ENCODE measurements at regions not wholly inside any gene's neighbourhood (a gene's known extent, or its start where the extent isn't known, plus 50 kb on each side); places are given as distances from the start of the nearest gene placed in this dataset.

- peak; percentile 26 for DNase-seq
These were observed 51.2 kb upstream of the CDH5 start for GRCh38 chr16:66315210-66315825.

- DNase-seq: no peak
These were observed 55.2 kb upstream of the CDH5 start for GRCh38 chr16:66311306-66311705.

DNA sequence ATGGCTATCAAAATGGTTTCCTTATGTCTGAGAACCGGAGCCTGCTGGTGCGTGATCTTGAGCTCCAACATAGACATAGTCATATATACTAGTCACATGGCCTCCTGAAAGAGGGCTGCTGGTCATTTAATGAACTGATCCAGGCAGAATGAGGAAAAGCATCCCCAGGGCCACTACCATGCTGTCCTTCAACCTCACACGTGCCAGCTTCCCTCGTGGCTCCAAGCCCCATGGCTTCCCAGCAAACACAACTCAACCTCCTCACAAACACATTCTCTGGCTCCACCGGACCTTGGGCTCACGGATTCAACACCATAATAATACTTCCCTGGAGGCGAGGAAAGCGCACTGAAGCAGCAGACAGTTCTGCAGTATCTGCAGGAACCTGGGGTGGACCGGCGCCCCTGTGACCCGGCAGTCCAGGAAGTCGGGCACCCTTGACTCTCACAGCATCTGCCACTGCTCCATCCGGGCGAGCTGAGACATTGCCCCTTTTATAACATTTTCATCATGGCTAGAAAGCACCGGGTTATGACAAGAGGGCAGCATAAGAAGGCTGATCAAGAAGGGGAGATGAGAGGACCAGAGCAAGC lies 57.2 kb upstream of the CDH5 start:
- DNase-seq: no peak

DNA sequence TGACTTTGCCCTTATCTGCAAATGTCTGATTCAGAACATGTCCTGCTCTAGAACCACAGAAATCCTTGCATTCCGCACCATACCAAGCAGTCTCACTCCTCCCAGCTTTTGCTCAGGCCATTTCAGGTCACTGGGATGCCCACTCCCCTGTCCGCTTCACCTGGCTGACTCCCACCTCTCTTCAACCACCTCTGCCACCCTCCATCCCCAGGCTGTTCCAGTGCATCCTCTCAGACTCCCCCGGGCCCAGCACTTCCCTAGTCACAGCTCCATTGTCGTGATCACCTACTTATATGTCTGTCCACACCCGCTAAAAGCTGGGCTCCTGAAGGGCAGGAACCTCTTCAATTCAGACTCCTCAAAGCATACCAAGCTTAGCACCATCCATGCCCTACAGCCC lies 58.4 kb upstream of the CDH5 start:
- DNase-seq: no peak

GRCh38 chr16:66306366-66307150 lies 59.9 kb upstream of the CDH5 start:
- DNase-seq: no peak

DNA sequence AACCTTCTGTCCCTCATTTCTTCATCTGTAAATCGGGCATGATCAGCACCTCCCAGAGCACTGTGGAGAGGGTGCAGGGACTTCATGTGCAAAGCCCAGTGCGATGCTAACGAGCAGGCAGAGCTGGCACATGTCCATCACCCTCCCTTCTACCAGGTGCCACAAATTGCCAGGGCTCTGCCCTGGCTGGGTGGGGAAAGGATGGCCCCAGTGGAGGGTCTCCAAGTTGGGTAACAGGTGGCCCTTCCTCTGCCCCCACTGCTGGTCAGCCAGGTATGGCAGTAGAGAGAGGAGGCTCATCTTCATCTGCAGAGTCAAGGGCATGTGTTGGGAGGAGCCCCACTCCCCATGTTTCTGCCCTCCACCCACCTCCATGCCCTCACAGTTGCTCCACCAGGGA lies 61.5 kb upstream of the CDH5 start:
- DNase-seq: no peak

DNA sequence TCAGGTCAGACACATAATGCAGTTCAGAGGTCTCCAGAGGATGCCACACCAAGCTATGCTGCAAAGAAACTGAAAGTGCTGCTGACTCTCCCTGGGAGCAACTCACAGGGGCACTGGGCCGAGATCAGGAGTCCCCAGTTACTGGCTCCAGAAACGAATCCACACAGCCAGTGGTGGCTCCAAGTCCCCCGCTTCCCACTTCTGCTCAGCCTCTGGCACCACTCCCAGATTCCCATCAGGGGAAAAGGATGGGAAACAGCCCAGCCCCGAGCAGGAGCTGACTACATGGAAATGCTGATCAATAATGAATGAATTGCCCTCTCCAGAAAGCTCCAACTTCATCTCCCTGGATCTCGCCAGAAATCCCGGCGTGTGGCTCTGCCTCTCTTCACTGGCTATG lies 62.3 kb upstream of the CDH5 start:
- DNase-seq: no peak

DNA sequence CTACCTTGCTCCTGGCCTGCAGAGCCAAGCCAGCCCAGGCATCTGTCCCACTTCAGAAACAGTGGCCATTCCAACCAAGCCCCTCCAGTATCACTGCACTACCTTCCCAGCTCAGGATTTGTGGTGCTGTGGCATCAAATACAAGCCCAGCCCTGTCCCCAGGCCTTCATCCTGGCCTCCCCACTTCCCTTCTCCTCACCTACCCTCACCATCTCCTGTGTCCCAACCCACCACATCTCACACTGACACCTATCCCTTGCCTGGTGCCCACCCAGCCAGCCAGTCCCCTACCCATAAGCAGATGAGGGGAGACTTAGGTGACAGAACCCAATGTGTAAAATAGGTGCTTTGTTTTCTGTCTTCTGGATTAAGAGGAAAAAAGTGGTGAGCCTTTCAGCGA lies 66.0 kb upstream of the CDH5 start:
- DNase-seq: no peak

DNA sequence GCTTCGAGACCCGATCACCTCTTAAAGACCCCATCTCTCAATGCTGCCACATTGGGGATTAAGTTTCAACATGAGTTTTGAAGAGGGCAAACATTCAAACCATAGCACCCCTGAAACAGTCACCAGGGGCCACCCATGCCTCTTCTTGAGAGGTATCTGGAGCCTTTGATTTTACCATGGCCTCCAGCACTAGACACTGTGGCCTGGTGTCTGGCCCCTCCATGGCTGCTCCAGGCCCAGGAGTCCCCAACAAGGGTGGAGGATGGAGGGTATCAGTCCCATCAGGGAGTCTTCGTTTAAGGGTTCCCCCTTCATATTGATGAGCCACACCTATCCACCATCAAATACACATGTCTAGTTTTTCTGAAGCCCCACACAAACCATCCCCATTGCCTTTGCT lies 66.5 kb upstream of the CDH5 start:
- no peak for DNase-seq

GRCh38 chr16:66299349-66299748 lies 67.1 kb upstream of the CDH5 start:
- DNase-seq: no peak

GRCh38 chr16:66298571-66299120 lies 67.8 kb upstream of the CDH5 start:
- no peak for DNase-seq

- DNase-seq: no peak
These were observed 68.5 kb upstream of the CDH5 start for GRCh38 chr16:66298006-66298405.

GRCh38 chr16:66296591-66296990 lies 69.9 kb upstream of the CDH5 start:
- no peak for DNase-seq

GRCh38 chr16:66295761-66296546 lies 70.5 kb upstream of the CDH5 start:
- no peak for DNase-seq

DNA sequence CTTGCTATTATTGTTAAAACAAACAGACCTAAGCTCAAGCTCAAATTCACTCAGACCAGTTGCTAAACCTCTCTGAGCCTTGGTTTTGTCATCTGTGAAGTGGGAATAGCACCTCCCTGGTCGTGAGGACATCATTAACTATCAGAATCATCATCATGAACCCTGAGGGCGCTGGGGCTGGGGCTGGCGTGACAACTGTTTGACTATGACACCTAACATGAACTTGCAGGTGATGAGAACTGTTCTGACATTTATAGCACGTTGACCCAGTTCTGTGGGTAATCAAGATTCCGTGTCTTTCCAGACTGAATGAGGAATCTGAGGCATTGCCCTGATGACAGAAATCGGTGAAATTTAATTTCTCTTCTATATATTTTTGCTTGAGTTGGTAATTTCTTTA lies 71.3 kb upstream of the CDH5 start:
- DNase-seq: no peak

DNA sequence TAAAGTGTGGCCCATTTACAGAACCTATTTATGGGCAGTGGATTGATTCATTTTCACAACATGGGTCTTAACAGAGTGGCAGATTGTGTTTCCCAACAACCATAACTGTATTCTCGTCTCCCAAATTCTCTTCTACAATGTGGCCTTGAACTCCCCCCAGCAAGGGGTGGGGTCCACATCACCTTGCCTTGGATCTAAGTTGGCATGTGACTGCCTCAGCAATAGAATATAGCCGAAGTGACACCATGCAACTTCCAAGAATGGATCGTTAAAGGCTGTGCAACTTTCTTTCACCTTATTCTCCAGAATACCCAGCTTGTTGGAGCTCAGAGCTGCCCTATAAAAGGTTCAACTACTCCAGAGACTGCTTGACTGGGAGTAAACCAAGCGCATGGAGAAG lies 72.0 kb upstream of the CDH5 start:
- no peak for DNase-seq

GRCh38 chr16:66293932-66294331 lies 72.6 kb upstream of the CDH5 start:
- no peak for DNase-seq

DNA sequence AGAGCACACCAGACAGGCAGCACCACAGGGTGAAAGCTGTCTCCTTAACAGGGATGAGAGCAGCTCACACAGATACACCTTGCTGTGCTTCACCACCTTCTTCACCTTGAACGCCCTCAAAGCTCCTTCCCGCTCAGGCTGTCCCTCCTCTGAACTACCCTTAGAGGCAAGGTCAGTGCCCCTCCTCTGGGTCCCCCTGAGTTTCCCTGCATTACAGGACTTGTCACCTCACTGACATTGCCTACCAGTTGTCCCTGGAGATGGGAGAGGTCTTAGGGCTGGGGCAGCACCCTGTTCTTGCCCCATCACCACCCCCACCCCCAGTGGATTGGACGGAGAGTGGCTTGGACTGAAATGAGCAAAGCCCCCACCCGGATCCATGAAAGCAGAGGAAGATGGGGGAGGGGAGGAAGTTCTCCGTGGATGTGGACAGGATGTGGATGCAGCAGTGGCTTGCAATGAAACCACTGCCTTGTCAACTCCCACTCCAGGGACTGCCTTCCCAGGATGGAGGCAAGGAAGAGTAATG lies 73.2 kb upstream of the CDH5 start:
- no peak for DNase-seq

GRCh38 chr16:66292241-66292935 lies 74.1 kb upstream of the CDH5 start:
- DNase-seq: no peak

DNA sequence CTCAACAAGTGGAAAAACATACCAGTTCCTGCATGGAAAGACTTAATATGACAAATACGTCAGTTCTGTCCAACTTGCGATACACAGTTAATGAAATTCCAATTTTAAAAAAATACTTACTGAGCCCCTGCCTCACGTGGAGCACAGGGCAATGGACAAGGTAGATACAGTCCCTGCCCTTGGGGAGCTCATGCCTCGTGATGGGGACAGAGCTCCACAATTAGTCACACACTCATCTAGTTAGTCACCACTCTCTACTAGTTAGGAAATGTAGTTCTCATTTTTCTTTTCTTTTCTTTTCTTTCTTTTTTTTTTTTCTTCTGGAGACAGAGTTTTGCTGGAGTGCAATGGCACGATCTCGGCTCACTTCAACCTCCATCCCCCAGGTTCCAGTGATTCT lies 74.7 kb upstream of the CDH5 start:
- DNase-seq: no peak

- no peak for DNase-seq
These were observed 76.1 kb upstream of the CDH5 start for GRCh38 chr16:66290431-66290830.

DNA sequence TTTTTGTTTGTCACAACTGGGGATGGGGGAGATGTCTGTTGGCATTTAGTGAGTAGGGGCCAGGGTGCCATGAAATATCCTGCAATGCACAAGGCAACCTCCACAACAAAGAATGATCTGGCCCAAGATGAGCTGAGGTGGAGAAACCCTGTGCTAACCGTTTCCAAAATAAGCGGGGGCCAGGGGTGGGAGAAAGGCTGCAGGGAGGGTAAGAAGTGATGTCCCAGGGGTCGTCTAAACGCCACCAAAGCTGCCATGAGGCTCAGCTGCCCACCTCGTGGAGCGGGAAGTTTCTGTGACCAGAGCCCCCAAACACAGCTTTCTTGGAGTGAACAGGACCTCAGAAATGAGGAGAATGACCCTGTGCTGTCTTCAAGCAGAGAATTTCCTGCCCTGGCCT lies 76.5 kb upstream of the CDH5 start:
- DNase-seq: no peak
